ENCODE measurements at regions not wholly inside any gene's neighbourhood (a gene's known extent, or its start where the extent isn't known, plus 50 kb on each side); places are given as distances from the start of the nearest gene placed in this dataset.

DNA sequence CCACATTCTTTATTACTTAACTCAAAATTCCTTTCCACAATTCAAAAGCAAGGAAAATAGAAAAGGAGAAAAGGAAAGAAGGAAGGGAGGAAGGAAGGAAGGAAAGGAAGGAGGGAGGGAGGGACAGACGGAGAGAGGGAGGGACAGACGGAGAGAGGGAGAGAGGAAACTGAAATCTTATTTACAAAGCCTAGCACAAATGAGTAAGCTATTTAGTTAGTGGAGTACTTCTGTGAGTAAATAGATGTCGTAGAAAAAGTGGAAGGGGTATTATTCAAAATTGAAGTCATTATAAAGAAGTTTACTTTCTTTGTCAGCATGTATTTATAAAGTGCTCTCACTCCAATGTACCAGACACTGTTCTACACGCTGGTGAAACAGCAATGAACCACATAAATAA is 177.9 kb downstream of the CETN3 start:
- TF ChIP-seq, protein P1, sequence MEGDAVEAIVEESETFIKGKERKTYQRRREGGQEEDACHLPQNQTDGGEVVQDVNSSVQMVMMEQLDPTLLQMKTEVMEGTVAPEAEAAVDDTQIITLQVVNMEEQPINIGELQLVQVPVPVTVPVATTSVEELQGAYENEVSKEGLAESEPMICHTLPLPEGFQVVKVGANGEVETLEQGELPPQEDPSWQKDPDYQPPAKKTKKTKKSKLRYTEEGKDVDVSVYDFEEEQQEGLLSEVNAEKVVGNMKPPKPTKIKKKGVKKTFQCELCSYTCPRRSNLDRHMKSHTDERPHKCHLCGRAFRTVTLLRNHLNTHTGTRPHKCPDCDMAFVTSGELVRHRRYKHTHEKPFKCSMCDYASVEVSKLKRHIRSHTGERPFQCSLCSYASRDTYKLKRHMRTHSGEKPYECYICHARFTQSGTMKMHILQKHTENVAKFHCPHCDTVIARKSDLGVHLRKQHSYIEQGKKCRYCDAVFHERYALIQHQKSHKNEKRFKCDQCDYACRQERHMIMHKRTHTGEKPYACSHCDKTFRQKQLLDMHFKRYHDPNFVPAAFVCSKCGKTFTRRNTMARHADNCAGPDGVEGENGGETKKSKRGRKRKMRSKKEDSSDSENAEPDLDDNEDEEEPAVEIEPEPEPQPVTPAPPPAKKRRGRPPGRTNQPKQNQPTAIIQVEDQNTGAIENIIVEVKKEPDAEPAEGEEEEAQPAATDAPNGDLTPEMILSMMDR (IDR thresholded peaks at IDR 0.05; ENCODE audit: insufficient read depth, low read depth, low read length) = no peak
- TF ChIP-seq EZH2 (IDR thresholded peaks at IDR 0.05; ENCODE audit: insufficient read depth, low read length) = no peak
